ENCODE measurements at regions not wholly inside any gene's neighbourhood (a gene's known extent, or its start where the extent isn't known, plus 50 kb on each side); places are given as distances from the start of the nearest gene placed in this dataset.

- TF ChIP-seq CTCF (IDR thresholded peaks at IDR 0.05): no peak
- no peak for TF ChIP-seq POLR2AphosphoS5 (IDR thresholded peaks at IDR 0.05)
- TF ChIP-seq POLR2A (IDR thresholded peaks at IDR 0.05): no peak
Observed at GRCh38 chr20:55160037-55160436, 684.6 kb downstream of the DOK5 start.

All from prostate gland (tissue), 2 donors.